ENCODE measurements at regions not wholly inside any gene's neighbourhood (a gene's known extent, or its start where the extent isn't known, plus 50 kb on each side); places are given as distances from the start of the nearest gene placed in this dataset.
"Not testable (repeated sequence)": the region's sequence is repeated elsewhere in the genome, so short reads cannot be mapped to it uniquely, and the experiment has no call there.

GRCh38 chr2:174681099-174682006 is 82.9 kb downstream of the CHRNA1 start:
- Mint-ChIP-seq H3K4me1 (ENCODE audit: low read depth in 2 of 2) (peaks cover 43 to 59% of the 10 kb centered on the region in 2 donors), H3K27me3 (no peaks in the 10 kb centered on the region), H3K36me3 (ENCODE audit: insufficient read depth) (peaks cover 6% of the 10 kb centered on the region), H3K9me3 (no peaks in the 10 kb centered on the region), H3K27ac (peak overlapping the region; percentile 74 to 83), H3K4me3 (peak overlapping the region; percentile 80 to 82)
- ATAC-seq (replicated peaks) (no peak), DNase-seq (no peak)

- peak overlapping the region in 1 of 2 donors; percentile 74 for H3K27ac Mint-ChIP-seq
- peaks cover 16% of the 10 kb centered on the region for H3K36me3 Mint-ChIP-seq (ENCODE audit: insufficient read depth)
Measured at GRCh38 chr2:174680221-174680620, 82.6 kb upstream of the WIPF1 start.

GRCh38 chr2:174678395-174678794 is 80.8 kb upstream of the WIPF1 start:
- Mint-ChIP-seq H3K4me3 (no peak overlapping the region), H3K4me1 (ENCODE audit: low read depth in 2 of 2) (peaks cover 42 to 59% of the 10 kb centered on the region in 2 donors), H3K27me3 (no peaks in the 10 kb centered on the region), H3K9me3 (no peaks in the 10 kb centered on the region), H3K36me3 (ENCODE audit: insufficient read depth) (peaks cover 16% of the 10 kb centered on the region), H3K27ac (peak overlapping the region in 1 of 2 donors; percentile 74)
- ATAC-seq (replicated peaks) (no peak), DNase-seq (no peak)

More at GRCh38 chr2:174680221-174680620, 82.6 kb upstream of the WIPF1 start:
- DNase-seq (no peak), ATAC-seq (replicated peaks) (no peak)
- H3K4me3 Mint-ChIP-seq: peak overlapping the region in 1 of 2 donors; percentile 82
- peaks cover 46 to 63% of the 10 kb centered on the region in 2 donors for H3K4me1 Mint-ChIP-seq (ENCODE audit: low read depth in 2 of 2)
- H3K27me3 Mint-ChIP-seq: no peaks in the 10 kb centered on the region
- no peaks in the 10 kb centered on the region for H3K9me3 Mint-ChIP-seq

- Mint-ChIP-seq H3K9me3 (peaks cover 0 to 3% of the 10 kb centered on the region in 2 donors), H3K4me1 (ENCODE audit: low read depth in 2 of 2) (peaks cover 29 to 48% of the 10 kb centered on the region in 2 donors), H3K27me3 (no peaks in the 10 kb centered on the region), H3K27ac (peak overlapping the region; percentile 74 to 79), H3K36me3 (ENCODE audit: insufficient read depth) (peaks cover 18% of the 10 kb centered on the region), H3K4me3 (peak overlapping the region; percentile 63 to 65)
- DNase-seq (peak; percentile 17 to 20 (median 19)), ATAC-seq (replicated peaks) (peak; percentile 85)
Measured at GRCh38 chr2:174675615-174676014, 78.0 kb upstream of the WIPF1 start.

GRCh38 chr2:174673876-174674275 is 76.3 kb upstream of the WIPF1 start:
- H3K27ac Mint-ChIP-seq: no peak overlapping the region
- H3K36me3 Mint-ChIP-seq (ENCODE audit: insufficient read depth): peaks cover 18% of the 10 kb centered on the region

GRCh38 chr2:174673440-174673839 is 75.8 kb upstream of the WIPF1 start:
- DNase-seq (no peak), ATAC-seq (replicated peaks) (no peak)
- H3K27ac Mint-ChIP-seq: no peak overlapping the region
- H3K4me3 Mint-ChIP-seq: no peak overlapping the region
- H3K4me1 Mint-ChIP-seq (ENCODE audit: low read depth in 2 of 2): peaks cover 15 to 34% of the 10 kb centered on the region in 2 donors
- no peaks in the 10 kb centered on the region for H3K27me3 Mint-ChIP-seq
- peaks cover 0 to 3% of the 10 kb centered on the region in 2 donors for H3K9me3 Mint-ChIP-seq
- peaks cover 18% of the 10 kb centered on the region for H3K36me3 Mint-ChIP-seq (ENCODE audit: insufficient read depth)

More at GRCh38 chr2:174673876-174674275, 76.3 kb upstream of the WIPF1 start:
- Mint-ChIP-seq H3K27me3 (no peaks in the 10 kb centered on the region), H3K4me3 (no peak overlapping the region), H3K4me1 (ENCODE audit: low read depth in 2 of 2) (peaks cover 19 to 37% of the 10 kb centered on the region in 2 donors), H3K9me3 (peaks cover 0 to 3% of the 10 kb centered on the region in 2 donors)
- ATAC-seq (replicated peaks) (no peak), DNase-seq (no peak)

- Mint-ChIP-seq H3K36me3 (ENCODE audit: insufficient read depth) (peaks cover 18% of the 10 kb centered on the region), H3K4me1 (ENCODE audit: low read depth in 2 of 2) (peaks cover 13 to 22% of the 10 kb centered on the region in 2 donors)
- H3K27ac Mint-ChIP-seq; DNase-seq; H3K4me3 Mint-ChIP-seq; H3K27me3 Mint-ChIP-seq; ATAC-seq (replicated peaks); H3K9me3 Mint-ChIP-seq: not testable (repeated sequence)
Measured at GRCh38 chr2:174671532-174671931, 73.9 kb upstream of the WIPF1 start.

GRCh38 chr2:174670446-174670845 is 72.8 kb upstream of the WIPF1 start:
- Mint-ChIP-seq H3K27ac (no peak overlapping the region), H3K27me3 (no peaks in the 10 kb centered on the region), H3K4me3 (no peak overlapping the region)

GRCh38 chr2:174669336-174669735 is 71.7 kb upstream of the WIPF1 start:
- H3K9me3 Mint-ChIP-seq: peaks cover 0 to 3% of the 10 kb centered on the region in 2 donors
- ATAC-seq (replicated peaks): no peak

More at GRCh38 chr2:174670446-174670845, 72.8 kb upstream of the WIPF1 start:
- H3K36me3 Mint-ChIP-seq (ENCODE audit: insufficient read depth): peaks cover 9% of the 10 kb centered on the region
- H3K4me1 Mint-ChIP-seq (ENCODE audit: low read depth in 2 of 2): peaks cover 13 to 21% of the 10 kb centered on the region in 2 donors
- peaks cover 0 to 3% of the 10 kb centered on the region in 2 donors for H3K9me3 Mint-ChIP-seq
- no peak for DNase-seq
- no peak for ATAC-seq (replicated peaks)

GRCh38 chr2:174668075-174668474 is 70.5 kb upstream of the WIPF1 start:
- Mint-ChIP-seq H3K4me1 (ENCODE audit: low read depth in 2 of 2) (peaks cover 13 to 20% of the 10 kb centered on the region in 2 donors), H3K4me3 (no peak overlapping the region), H3K27ac (peak overlapping the region; percentile 38 to 41), H3K9me3 (peaks cover 0 to 3% of the 10 kb centered on the region in 2 donors), H3K36me3 (ENCODE audit: insufficient read depth) (peaks cover 5% of the 10 kb centered on the region), H3K27me3 (no peaks in the 10 kb centered on the region)
- no peak for DNase-seq
- ATAC-seq (replicated peaks): no peak

More at GRCh38 chr2:174669336-174669735, 71.7 kb upstream of the WIPF1 start:
- DNase-seq: no peak
- peaks cover 8% of the 10 kb centered on the region for H3K36me3 Mint-ChIP-seq (ENCODE audit: insufficient read depth)
- H3K4me3 Mint-ChIP-seq: no peak overlapping the region
- no peaks in the 10 kb centered on the region for H3K27me3 Mint-ChIP-seq
- no peak overlapping the region for H3K27ac Mint-ChIP-seq
- peaks cover 10 to 14% of the 10 kb centered on the region in 2 donors for H3K4me1 Mint-ChIP-seq (ENCODE audit: low read depth in 2 of 2)

- ATAC-seq (replicated peaks): no peak
- H3K4me1 Mint-ChIP-seq (ENCODE audit: low read depth in 2 of 2): peaks cover 13 to 27% of the 10 kb centered on the region in 2 donors
Measured at GRCh38 chr2:174667250-174667860, 69.8 kb upstream of the WIPF1 start.

GRCh38 chr2:174666845-174667244 is 69.2 kb upstream of the WIPF1 start:
- H3K27me3 Mint-ChIP-seq: no peaks in the 10 kb centered on the region
- H3K9me3 Mint-ChIP-seq: peaks cover 0 to 1% of the 10 kb centered on the region in 2 donors
- H3K4me1 Mint-ChIP-seq (ENCODE audit: low read depth in 2 of 2): peaks cover 13 to 29% of the 10 kb centered on the region in 2 donors

More at GRCh38 chr2:174667250-174667860, 69.8 kb upstream of the WIPF1 start:
- Mint-ChIP-seq H3K4me3 (no peak overlapping the region), H3K9me3 (peaks cover 0 to 3% of the 10 kb centered on the region in 2 donors), H3K36me3 (ENCODE audit: insufficient read depth) (peaks cover 5% of the 10 kb centered on the region), H3K27ac (peak overlapping the region in 1 of 2 donors; percentile 41), H3K27me3 (no peaks in the 10 kb centered on the region)
- DNase-seq: no peak

GRCh38 chr2:174666312-174666711 is 68.7 kb upstream of the WIPF1 start:
- H3K36me3 Mint-ChIP-seq (ENCODE audit: insufficient read depth): no peaks in the 10 kb centered on the region
- H3K27ac Mint-ChIP-seq: peak overlapping the region in 1 of 2 donors; percentile 22
- ATAC-seq (replicated peaks): no peak
- no peaks in the 10 kb centered on the region for H3K27me3 Mint-ChIP-seq
- H3K4me1 Mint-ChIP-seq (ENCODE audit: low read depth in 2 of 2): peaks cover 16 to 33% of the 10 kb centered on the region in 2 donors
- H3K4me3 Mint-ChIP-seq: no peak overlapping the region
- no peaks in the 10 kb centered on the region for H3K9me3 Mint-ChIP-seq
- no peak for DNase-seq

More at GRCh38 chr2:174666845-174667244, 69.2 kb upstream of the WIPF1 start:
- DNase-seq (no peak), ATAC-seq (replicated peaks) (no peak)
- Mint-ChIP-seq H3K27ac (no peak overlapping the region), H3K36me3 (ENCODE audit: insufficient read depth) (peaks cover 2% of the 10 kb centered on the region), H3K4me3 (no peak overlapping the region)
